AG10803 (cell line): ENCODE measurements at regions not wholly inside any gene's neighbourhood (a gene's known extent, or its start where the extent isn't known, plus 50 kb on each side); places are given as distances from the start of the nearest gene placed in this dataset.

Source experiments
- DNase-seq: peaks from one replicate; pipeline ENCODE4 v3.0.0; 2010; ENCODE audit warnings: low read depth
- H3K4me3 ChIP-seq: 2 replicates; pipeline ENCODE4 v1.5.1; 2011; ENCODE audit warnings: mild to moderate bottlenecking, low read length, control low read depth
- CTCF ChIP-seq: conservative IDR thresholded peaks from 2 replicates; pipeline ENCODE4 v1.5.1; 2011; ENCODE audit warnings: mild to moderate bottlenecking, low read length, control low read depth, inconsistent platforms

- no peak for TF ChIP-seq CTCF
- no peak overlapping the region for H3K4me3 ChIP-seq
- peak; percentile 47 for DNase-seq
These were observed 144.3 kb upstream of the PRDM1 start for GRCh38 chr6:105941621-105942412.

GRCh38 chr6:105940990-105941389 lies 145.1 kb upstream of the PRDM1 start:
- no peak for DNase-seq
- TF ChIP-seq CTCF = no peak
- H3K4me3 ChIP-seq = no peak overlapping the region

- no peak for TF ChIP-seq CTCF
- H3K4me3 ChIP-seq = no peak overlapping the region
- no peak for DNase-seq
These were observed 149.2 kb upstream of the PRDM1 start for GRCh38 chr6:105936972-105937371.

- no peak overlapping the region for H3K4me3 ChIP-seq
- no peak for TF ChIP-seq CTCF
- DNase-seq = no peak
These were observed 150.7 kb upstream of the PRDM1 start for GRCh38 chr6:105935416-105935815.

GRCh38 chr6:105934708-105935107 lies 151.4 kb upstream of the PRDM1 start:
- no peak for DNase-seq
- TF ChIP-seq CTCF = no peak
- no peak overlapping the region for H3K4me3 ChIP-seq

GRCh38 chr6:105932440-105932839 lies 153.7 kb upstream of the PRDM1 start:
- TF ChIP-seq CTCF = no peak
- H3K4me3 ChIP-seq = no peak overlapping the region
- peak; percentile 11 for DNase-seq

- no peak for DNase-seq
- TF ChIP-seq CTCF = no peak
- no peak overlapping the region for H3K4me3 ChIP-seq
These were observed 156.5 kb upstream of the PRDM1 start for GRCh38 chr6:105929626-105930025.
